Lung (tissue), 11 donors: ENCODE measurements at regions not wholly inside any gene's neighbourhood (a gene's known extent, or its start where the extent isn't known, plus 50 kb on each side); places are given as distances from the start of the nearest gene placed in this dataset.

ENCODE experiments used
- ATAC-seq: fragments of 200-7000 bp; cut with Tn5 transposase; one replicate; pipeline ENCODE4 v1.9.1; 2020; ENCODE audit warnings: moderate number of reproducible peaks; ENCODE audit not compliant: insufficient read depth, low FRiP score
- DNase-seq, 3 donors: peaks; one replicate each; pipeline ENCODE4 v3.0.0-alpha.2; 2013 to 2017
- H3K27ac ChIP-seq, 2 donors: one replicate each; pipeline ENCODE4 v1.5.1; 2013; ENCODE audit warnings: mild to moderate bottlenecking in 2 of 2, moderate library complexity in 2 of 2, control low read depth in 1 of 2, inconsistent platforms in 1 of 2, low read depth in 1 of 2, low read length in 1 of 2
- H3K27me3 ChIP-seq, 3 donors: one replicate each; pipeline ENCODE4 v1.5.1; 2013; ENCODE audit warnings: low read length in 2 of 3; ENCODE audit not compliant: control insufficient read depth in 3 of 3, insufficient read depth in 3 of 3
- H3K36me3 ChIP-seq, 4 donors: one replicate each; pipeline ENCODE4 v1.5.1; 2013; ENCODE audit warnings: low read length in 4 of 4, mild to moderate bottlenecking in 1 of 4, moderate library complexity in 1 of 4; ENCODE audit not compliant: control insufficient read depth in 4 of 4, insufficient read depth in 4 of 4
- H3K4me1 ChIP-seq, 5 donors: one replicate each; pipeline ENCODE4 v1.5.1; 2013; ENCODE audit warnings: low read length in 5 of 5, mild to moderate bottlenecking in 2 of 5, moderate library complexity in 1 of 5; ENCODE audit not compliant: control insufficient read depth in 5 of 5, insufficient read depth in 5 of 5
- H3K4me3 ChIP-seq: one replicate; pipeline ENCODE4 v1.5.1; 2013; ENCODE audit warnings: mild to moderate bottlenecking, control low read depth, moderate library complexity
- H3K9ac ChIP-seq, 2 donors: one replicate each; pipeline ENCODE4 v1.5.1; 2013; ENCODE audit warnings: low read length in 2 of 2, control low read depth in 1 of 2; ENCODE audit not compliant: insufficient read depth in 1 of 2
- H3K9me3 ChIP-seq, 4 donors: one replicate each; pipeline ENCODE4 v1.5.1; 2013; ENCODE audit warnings: low read length in 3 of 4, mild to moderate bottlenecking in 1 of 4, moderate library complexity in 1 of 4; ENCODE audit not compliant: control insufficient read depth in 4 of 4, insufficient read depth in 3 of 4
- CTCF ChIP-seq: IDR thresholded peaks from 2 replicates; pipeline ENCODE4 v1.5.1; 2012; ENCODE audit warnings: mild to moderate bottlenecking; ENCODE audit errors: control extremely low read depth, extremely low read depth
- WGBS, 2 donors: extraction: QIAGEN DNeasy Blood & Tissue Kit; methylation state at CpG; one replicate each; pipeline ENCODE4 v1.1.7; 2013; 5-methylcytosine and 5-hydroxymethylcytosine counted together
- donor health status: control.
- donor health status: control.
- donor health status: Bipolar disorder and iron deficiency.
- donor health status: healthy.
- donor health status: DM: yes; HTN: yes; CAD: no.

GRCh38 chr7:36021917-36022550, 131.0 kb upstream of the EEPD1 start:
- DNase-seq (no peak), ATAC-seq (no peak)
- Histone ChIP-seq H3K36me3 (no peaks in the 10 kb centered on the region), H3K9me3 (no peaks in the 10 kb centered on the region), H3K27ac (no peak overlapping the region), H3K4me1 (peaks cover 0 to 51% (median 10%) of the 10 kb centered on the region in 5 donors), H3K4me3 (no peak overlapping the region), H3K9ac (no peak overlapping the region), H3K27me3 (no peaks in the 10 kb centered on the region)
- 86% methylated on average over 11 of the region's 11 CpGs for WGBS, 2 donors
- TF ChIP-seq CTCF, result no peak

- Histone ChIP-seq H3K27ac (no peak overlapping the region), H3K9ac (no peak overlapping the region), H3K27me3 (no peaks in the 10 kb centered on the region), H3K36me3 (no peaks in the 10 kb centered on the region), H3K4me3 (no peak overlapping the region), H3K9me3 (no peaks in the 10 kb centered on the region), H3K4me1 (peaks cover 0 to 51% (median 10%) of the 10 kb centered on the region in 5 donors)
- no peak for TF ChIP-seq CTCF
- ATAC-seq, result no peak
- DNase-seq, result no peak
- 69 to 84% methylated on average over 2 of the region's 2 CpGs for WGBS, 2 donors
These were observed 130.0 kb upstream of the EEPD1 start for GRCh38 chr7:36023033-36023560.

DNA sequence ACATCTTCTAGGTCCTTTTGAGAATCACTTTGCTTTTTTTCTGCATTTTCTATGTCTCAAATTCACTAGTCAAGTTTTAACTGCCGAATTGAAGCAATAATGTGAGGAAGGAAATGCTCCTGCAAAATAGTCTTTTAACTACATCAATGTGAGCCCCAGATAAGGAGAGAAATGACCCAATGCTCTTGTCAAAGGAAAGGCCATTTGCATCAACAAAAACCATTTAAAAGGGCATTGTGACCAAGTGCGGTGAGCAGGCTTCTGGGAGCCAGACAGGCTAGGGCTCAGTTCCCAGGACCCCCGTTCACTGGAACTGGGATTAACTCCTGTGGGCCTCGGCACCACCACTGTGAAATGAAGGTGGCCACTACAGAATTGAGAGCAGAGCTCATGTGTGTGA, 127.9 kb upstream of the EEPD1 start:
- H3K4me1 ChIP-seq, result peaks cover 0 to 55% (median 12%) of the 10 kb centered on the region in 5 donors
- H3K4me3 ChIP-seq, result no peak overlapping the region
- no peak for TF ChIP-seq CTCF
- WGBS, 2 donors, result 50 to 68% methylated on average over 4 of the region's 4 CpGs
- no peaks in the 10 kb centered on the region for H3K27me3 ChIP-seq
- no peak for ATAC-seq
- DNase-seq, result no peak
- no peaks in the 10 kb centered on the region for H3K36me3 ChIP-seq
- H3K9ac ChIP-seq, result no peak overlapping the region
- no peaks in the 10 kb centered on the region for H3K9me3 ChIP-seq
- H3K27ac ChIP-seq, result no peak overlapping the region

DNA sequence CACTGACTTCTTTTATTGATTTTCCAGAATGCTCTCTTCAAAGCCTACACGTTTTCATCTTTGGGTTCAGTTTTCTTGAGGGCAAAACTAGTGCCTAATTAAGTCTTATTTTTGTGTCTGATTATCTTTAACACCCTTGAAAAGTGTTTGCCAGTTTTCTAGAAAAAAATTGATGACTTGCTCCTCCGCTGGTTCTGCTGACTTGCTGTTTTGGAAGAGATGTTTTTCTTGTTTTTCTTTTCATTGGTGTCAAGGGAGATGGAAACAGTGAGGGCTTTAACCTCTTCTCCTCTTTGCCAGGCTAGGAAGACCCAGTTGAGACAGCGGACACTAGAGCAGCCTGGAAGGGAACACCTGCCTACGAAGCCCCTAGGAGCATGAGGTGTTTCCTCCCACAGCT, 123.7 kb upstream of the EEPD1 start:
- Histone ChIP-seq H3K27me3 (no peaks in the 10 kb centered on the region), H3K4me3 (no peak overlapping the region), H3K9me3 (no peaks in the 10 kb centered on the region), H3K9ac (no peak overlapping the region), H3K36me3 (no peaks in the 10 kb centered on the region), H3K4me1 (peaks cover 0 to 28% (median 2%) of the 10 kb centered on the region in 5 donors), H3K27ac (no peak overlapping the region)
- ATAC-seq, result no peak
- 60 to 64% methylated on average over 4 of the region's 4 CpGs for WGBS, 2 donors
- no peak for TF ChIP-seq CTCF
- DNase-seq, result no peak
